ENCODE measurements at regions not wholly inside any gene's neighbourhood (a gene's known extent, or its start where the extent isn't known, plus 50 kb on each side); places are given as distances from the start of the nearest gene placed in this dataset.

DNA sequence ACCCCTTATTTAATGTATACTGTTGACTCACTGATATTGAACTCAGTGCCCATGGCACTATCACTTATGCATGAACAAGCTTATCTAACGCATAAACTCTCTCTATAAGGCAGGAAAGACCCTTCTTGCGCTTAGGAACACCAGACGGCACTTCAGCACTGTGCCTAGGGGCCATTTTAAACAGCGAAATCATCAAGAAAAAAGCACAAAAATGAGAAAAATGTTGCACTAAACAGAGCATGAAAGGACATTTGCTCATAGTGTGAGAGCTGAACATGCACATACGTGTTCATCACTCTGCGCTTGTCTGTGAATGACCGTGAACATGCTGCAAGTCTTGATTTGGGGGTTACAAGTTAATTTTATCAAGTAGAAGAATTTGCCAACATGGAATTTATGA, 109.6 kb downstream of the WDR11 start:
- DNase-seq, result no peak

GRCh38 chr10:120961795-120962755, 110.9 kb downstream of the WDR11 start:
- peak in 1 of 56 donors; percentile 6 for DNase-seq

GRCh38 chr10:120962756-120963593, 111.8 kb downstream of the WDR11 start:
- DNase-seq, result peak in 5 of 56 donors; percentile 7 to 35 (median 17)

GRCh38 chr10:120963594-120964220, 112.5 kb downstream of the WDR11 start:
- DNase-seq, result no peak

DNA sequence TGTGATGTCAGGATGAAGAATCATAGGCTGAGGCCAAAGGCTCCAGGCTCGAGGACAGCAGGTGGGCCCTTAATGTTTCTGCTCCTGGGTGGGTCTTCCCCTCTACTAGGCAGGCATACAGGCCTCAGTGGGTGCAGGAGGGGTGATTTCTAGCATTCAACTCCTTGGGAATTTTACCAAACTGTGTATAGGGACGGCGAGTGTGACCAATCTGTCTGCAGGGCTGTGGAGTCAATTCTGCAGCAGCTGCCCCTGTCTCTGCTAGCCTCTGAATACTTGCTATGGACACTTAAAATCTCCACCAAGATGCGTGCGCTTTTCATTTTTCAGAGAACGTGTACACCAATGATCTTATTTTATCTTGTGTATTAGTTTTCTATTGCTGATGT, 115.5 kb downstream of the WDR11 start:
- DNase-seq, result no peak

GRCh38 chr10:120969219-120969645, 118.1 kb downstream of the WDR11 start:
- DNase-seq, result no peak

- DNase-seq, result no peak
These were observed 119.7 kb downstream of the WDR11 start for GRCh38 chr10:120970595-120971529.

DNA sequence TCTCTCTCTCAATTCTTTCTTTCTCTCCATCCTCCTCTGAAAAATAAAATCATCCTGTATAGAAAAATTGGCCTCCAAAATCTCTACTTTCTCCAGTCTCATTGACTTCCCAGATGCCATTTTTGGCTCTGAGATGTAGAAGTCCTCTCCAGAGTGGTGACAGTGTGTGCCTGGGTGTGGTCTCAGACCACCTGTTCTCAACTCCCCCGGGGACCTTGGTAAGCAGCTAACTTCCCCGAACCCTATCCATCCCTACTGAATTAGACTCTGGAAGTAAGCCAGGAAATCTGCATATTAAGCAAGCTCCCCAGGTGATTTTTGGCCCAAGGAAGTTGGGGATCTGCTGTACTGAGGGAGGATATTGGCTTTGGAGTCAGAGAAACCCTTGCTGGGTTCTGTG, 120.5 kb downstream of the WDR11 start:
- DNase-seq, result no peak

GRCh38 chr10:120972259-120972658, 121.1 kb downstream of the WDR11 start:
- no peak for DNase-seq

DNA sequence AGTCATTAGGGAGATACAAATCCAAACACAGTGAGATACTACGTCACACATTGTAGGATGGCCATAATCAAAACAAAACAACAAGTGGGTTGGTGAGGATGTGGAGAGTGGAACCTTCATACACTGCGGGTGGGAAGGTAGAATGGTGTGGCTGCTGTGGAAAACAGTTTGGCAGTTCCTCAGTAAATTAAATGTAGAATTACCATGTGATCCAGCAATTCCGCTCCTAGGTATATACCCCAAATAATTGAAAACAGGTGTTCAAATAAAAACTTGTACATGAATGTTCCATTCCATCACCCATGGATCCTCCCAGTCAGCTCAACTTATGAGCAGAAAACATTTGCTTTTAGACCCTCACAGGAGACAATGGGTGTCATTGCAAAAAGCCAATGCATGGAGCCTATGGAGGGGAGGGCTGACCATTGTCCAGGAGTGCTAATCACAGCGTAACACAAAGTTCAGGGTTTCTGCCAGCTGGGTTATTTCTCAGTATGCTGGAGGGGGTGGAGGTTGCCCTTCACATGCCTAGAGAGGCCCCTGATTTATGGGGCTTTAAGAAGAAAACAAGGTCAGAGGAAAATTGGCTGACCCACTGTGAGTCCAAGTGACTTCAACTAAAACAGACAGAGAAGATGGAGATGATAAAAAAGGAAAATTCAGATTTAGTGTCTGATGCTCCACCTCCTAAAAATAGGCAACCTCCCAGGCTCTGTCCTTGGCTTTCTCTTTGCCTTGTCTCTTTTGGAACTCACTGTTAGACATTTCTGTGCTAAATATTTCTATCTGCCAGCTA, 124.1 kb downstream of the WDR11 start:
- no peak for DNase-seq

- no peak for DNase-seq
These were observed 124.7 kb downstream of the WDR11 start for GRCh38 chr10:120975868-120976225.

GRCh38 chr10:120977897-120978296, 126.7 kb downstream of the WDR11 start:
- DNase-seq, result no peak

- no peak for DNase-seq
These were observed 127.6 kb downstream of the WDR11 start for GRCh38 chr10:120978589-120979252.

GRCh38 chr10:120979435-120980278, 128.5 kb downstream of the WDR11 start:
- peak in 21 of 56 donors; percentile 2 to 47 (median 20) for DNase-seq

DNA sequence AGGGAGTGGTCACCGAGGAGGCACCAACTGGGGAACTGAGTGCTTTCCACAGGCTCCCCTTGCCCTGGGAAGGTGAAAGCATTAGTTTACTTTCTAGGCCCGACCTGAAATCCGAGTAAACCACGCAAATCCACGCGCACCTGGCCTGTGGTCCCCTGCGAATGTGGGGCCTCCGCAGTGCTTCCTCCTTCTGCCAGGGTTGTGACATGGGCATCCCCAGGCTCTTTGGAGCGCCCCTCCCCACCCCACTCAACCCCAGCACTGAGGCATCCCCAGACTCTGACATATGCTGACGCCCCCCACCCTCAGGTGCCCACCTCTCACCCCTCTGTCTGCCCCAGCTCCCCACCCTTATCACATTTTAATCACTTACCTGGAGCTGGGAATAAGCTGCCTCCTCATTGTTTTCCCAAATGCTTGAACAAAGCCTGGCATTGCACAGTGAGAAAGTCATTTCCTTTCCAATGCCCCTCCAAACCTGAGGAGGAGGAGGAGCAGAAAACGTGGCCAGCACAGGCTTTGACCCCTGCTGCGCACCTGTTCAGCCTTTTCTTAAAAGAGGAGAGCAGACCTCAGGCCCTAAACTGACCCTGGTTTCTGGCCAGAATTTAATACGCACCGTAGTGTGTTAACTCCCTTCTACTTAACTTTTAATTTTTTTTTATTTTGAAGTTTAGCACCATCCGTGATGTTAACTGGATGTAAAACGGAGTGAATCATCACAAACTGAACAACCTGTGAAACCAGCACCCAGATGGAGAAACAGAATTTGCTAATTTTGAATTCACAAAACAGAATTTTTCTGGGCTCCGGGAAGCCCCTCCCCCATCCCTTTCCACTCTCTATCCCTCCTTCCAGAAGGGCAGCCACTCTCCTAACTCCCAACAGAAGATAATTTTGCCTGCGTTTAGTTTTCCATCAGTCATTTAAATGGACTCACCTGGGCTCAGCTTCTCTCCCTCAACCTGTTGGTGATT, 129.4 kb downstream of the WDR11 start:
- DNase-seq, result no peak

- no peak for DNase-seq
These were observed 130.6 kb downstream of the WDR11 start for GRCh38 chr10:120981601-120982391.

Measured in nucleus accumbens (tissue), 56 donors.